GM18505 (cell line): ENCODE measurements at regions not wholly inside any gene's neighbourhood (a gene's known extent, or its start where the extent isn't known, plus 50 kb on each side); places are given as distances from the start of the nearest gene placed in this dataset.
A peak's percentile ranks its signal among the peaks of the same experiment; 100 is the strongest.

ENCODE experiments used
- ATAC-seq: cut with Tn5 transposase; IDR thresholded peaks from one replicate; pipeline ENCODE4 v1.9.1; 2021; ENCODE audit not compliant: unreplicated experiment
- POLR2A ChIP-seq: IDR thresholded peaks from 4 replicates; pipeline ENCODE4 v1.6.1; 2011; ENCODE audit warnings: borderline replicate concordance; ENCODE audit not compliant: insufficient read depth, insufficient read length; ENCODE audit errors: extremely low read depth

DNA sequence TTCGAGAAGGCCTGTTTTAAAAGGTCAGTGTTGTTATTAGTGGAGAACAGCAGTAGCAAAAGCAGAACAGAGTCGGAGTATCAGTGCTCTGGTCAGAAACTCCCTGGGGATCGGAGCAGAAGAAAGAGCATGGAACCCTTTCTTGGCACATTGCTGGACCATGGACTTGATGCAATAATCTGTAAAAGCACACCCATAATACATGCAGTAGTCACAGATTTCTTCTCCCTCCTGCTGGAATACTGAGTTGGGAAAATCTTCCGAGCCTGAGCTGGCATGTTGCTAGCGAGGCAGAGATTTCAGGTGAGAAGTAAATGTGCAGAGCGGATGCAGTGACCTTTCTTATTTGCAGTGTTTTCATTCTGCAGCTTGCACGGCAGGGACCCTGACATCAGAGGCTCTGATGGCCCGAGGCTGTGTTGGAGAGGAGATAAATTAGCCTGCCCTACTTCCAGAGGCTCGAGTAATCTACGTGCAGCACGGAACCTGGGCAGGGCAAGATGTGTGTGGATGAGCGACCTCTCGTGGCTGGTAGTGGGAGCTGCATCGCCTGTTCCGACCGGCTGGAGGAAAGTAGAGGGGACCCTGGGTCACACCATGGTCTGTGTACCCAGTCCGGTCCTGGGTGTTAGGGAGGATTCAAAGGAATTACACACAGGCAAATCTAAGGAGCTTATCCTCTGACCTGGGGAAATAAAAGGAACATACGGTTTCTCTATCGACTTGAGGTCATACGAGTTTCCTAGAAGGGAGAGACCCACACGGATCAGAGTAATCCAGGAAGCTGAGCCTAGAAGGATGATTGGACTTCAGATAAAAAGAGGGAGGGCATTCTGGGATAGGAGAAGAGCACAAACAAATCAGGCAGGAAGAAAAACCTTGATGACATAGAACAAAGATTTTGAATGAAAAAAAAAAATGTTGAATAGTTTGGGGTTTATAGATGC is 137.0 kb upstream of the STMND1 start:
- ATAC-seq = peak; percentile 81
- TF ChIP-seq POLR2A = no peak

DNA sequence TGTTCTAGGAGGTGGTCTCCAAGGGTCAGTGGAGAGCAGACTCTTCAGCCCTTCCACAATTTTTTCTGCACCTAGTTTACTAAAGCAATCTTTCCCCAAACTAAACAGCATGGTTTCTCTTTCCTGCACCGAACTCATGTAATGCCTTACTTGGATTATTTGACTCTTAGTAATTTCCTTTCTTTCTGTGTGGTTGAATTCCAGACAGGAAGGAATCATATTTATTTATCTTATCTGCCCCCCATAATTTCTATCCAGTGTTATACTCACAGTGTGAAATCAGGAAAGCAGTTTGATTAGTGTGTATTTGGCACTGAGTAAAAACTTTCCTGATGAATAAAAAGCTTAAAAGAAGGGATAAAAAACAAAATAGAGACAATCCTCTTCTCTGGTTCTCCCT is 140.3 kb upstream of the STMND1 start:
- no peak for ATAC-seq
- TF ChIP-seq POLR2A = no peak

DNA sequence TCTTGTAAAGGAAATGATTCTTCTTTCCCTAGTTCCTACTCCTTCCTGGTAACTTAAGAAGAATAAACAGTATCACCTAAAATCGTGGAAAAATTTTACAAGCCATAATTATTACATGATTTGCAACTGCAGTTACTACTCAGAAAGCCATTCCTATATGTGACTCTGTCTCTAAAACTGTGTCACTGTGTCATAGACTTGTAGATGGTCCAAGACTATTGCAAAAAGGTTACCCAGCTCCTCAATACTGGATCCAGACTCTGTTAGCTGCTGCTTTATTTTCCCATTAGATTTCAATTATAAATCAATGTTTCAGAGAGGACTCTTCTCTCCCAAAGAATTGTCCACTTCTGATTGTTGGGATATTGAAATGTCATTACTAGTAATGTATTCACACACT is 142.1 kb upstream of the STMND1 start:
- TF ChIP-seq POLR2A = no peak
- no peak for ATAC-seq

DNA sequence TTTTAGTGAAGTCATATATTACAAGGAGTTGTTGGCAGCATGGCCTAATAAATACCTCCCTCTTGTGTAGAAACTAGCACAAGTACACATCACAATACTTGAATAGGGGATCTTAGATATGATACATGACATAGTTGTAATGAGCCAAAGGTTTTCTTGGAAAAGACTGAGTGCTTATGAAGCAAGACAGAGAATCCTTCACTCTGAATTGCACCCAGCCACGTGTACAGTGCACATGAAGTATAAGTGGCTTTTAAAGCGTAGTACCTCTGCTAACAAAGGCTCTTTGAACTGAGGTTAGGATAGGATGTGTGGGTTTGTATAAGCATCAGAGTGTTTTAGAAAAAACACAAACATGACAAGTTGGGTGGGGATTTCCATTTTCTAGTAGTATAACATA is 145.5 kb upstream of the STMND1 start:
- TF ChIP-seq POLR2A = no peak
- no peak for ATAC-seq

DNA sequence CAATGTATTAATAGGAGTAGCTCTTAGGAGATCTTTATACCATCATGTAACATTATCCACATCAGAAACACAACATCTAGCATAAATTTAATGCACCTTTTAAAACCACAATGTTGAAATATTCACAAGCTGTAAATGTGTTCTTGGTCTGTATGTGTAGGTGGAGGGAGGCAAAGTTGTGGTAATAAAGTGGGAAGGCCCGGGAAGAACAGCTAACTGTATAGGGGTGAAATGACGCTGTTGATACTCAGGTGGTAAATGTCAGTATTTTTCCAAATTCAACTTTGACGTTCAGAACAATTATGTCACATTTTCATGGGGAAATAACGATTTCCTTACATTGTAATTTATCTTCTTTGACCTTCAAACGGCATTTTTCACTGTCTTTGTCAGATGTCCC is 146.0 kb upstream of the STMND1 start:
- ATAC-seq = no peak
- no peak for TF ChIP-seq POLR2A

DNA sequence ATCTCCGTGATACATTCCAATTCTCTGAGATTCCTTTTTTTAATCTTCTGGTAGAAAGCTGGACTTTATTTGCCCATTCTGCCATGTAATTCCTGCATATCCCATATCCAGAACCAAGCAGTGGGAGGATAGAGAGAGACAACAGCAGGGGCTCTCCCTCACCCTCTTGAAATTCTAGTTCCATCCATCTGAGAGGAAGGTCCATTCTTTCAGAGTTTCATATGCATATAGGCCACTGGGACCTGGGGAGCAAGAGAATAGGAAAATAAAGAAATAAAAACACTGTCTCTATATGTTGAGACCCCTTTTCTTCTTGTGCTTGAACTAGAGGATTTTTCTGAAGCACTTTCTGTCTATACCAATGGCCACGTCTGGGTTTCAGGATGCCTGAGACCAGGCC is 147.9 kb upstream of the STMND1 start:
- no peak for TF ChIP-seq POLR2A
- ATAC-seq = no peak

DNA sequence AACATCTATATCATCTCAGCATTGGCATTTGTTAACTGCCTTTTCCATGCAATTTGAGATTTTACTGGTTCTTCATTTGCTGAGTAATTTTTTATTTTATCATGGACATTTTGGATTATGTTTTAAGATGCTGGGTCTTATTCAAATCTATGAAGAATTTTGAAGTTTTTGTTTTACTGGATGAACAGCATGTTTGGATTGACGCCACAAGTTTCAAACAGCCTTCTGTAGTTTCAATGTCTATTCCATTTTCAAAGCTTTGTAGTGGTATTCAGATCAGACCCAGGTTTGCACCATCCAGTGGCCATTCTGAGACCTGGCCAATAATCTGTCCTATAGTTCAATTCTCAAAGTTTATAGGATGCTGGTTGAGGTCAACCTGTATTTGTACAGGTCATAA is 148.4 kb upstream of the STMND1 start:
- ATAC-seq = no peak
- no peak for TF ChIP-seq POLR2A

DNA sequence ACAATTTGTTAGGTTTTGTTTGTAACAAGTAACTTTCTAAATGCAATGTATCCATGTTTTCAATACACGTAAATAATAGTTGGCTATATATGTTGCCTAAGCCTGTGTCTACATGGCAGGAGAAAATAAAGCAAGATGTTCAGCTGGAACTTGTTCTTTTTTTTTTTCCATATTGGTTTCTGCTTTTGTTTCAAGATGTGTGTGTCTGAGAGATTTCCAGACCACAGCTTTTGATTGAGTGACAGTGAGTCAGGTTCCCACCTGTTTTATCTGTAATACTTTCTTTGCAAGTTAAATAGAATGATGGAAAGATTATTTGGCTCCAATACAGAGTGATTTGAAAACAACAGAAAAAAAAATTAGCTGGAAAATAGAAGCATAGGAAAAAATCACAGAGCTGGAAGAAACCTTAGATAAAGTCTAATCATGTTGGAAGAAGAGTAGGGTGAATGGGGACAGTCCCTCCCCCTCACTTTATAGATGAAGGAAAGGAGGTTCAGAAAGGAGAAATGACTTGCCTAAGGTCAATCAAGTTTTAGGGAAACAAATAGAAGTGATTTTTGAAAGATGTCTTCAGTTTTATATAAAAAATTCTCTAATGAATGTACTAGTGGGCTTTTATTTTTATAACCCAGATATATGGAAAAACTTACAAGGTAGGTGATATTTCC is 150.9 kb upstream of the STMND1 start:
- TF ChIP-seq POLR2A = no peak
- ATAC-seq = no peak

DNA sequence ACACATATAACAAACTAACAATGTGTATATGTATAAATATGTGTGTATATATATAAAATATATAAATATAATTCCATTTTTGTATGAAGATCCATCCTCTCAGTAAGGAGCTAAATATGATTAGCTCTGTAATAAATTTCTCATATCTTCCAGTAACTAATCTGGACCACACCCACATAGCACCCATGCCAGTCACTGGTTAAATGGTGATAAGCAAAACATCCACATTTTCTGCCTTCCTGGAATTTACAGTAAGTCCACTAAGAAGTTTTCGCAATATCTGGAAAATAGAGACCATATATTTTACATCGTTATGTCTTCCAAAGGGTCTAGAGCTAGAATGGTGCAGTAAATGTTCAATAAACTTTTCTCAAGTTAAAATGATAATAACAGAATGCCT is 151.5 kb upstream of the STMND1 start:
- TF ChIP-seq POLR2A = no peak
- ATAC-seq = no peak

DNA sequence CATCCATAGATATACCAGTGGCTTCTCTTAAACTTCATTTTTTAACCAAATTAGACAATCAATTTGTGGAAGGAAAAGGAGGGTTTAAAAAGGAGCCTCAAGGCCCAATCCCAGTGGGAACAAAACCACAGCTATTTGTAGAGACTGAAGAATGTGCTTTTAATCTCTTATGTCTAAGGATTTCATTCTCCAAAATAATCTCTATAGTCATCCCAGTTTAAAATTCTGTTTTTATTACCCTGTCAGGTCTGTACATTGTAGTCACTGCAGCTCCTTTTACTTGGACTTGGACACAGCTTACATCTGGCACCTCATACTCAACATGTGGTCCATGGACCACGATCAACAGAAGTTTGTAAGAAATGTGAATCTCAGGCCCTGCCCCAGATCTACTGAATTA is 152.1 kb upstream of the STMND1 start:
- ATAC-seq = no peak
- no peak for TF ChIP-seq POLR2A

DNA sequence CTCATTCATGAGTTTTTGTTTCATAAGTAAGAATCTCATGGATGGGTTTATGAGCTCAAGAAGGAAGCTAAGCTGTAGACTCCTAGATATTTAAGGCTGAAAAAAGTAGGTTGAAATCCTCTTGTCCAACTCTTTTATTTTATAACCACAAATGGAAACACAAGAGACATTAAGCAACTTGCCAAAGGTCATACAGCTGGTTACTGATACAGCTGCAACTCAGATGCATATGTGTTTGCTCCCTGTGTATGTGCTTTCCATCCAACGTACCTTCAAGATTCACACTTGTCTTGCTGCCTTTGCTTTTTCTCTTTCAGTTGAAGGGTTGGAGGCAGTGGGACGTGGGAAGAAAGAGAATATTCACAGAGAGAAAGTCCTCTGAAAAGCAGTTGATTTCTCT is 153.5 kb upstream of the STMND1 start:
- no peak for ATAC-seq
- TF ChIP-seq POLR2A = no peak

DNA sequence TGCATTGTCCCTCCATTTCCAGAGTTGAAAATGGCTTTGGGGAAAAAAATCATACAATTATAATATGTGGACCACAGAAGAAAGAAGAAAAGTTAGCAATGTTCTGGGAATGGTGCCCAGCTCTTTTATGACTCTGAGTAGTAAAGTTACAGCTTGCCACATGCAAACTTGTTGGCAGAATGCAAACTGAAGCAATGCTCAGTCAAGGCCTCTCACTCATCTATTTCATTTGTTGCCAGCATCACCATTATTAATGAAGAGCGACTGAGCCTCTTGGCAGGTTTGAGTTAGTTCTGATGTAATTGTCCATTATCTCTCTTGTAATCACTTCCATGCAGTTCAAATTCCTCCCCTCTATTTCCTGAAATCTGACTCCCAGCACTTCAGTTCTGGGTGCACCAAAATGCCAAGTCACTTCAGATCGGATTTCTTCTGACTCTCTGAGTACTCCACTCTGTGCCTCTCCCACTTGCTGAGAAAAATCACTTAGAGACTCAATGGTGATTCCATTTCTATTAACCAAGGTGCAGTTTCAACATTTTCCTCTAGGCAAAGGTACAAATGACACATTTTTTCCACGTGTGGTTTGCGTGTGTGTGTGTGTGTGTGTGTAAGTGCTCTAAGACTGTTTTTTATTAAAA is 154.4 kb upstream of the STMND1 start:
- no peak for TF ChIP-seq POLR2A
- ATAC-seq = no peak

DNA sequence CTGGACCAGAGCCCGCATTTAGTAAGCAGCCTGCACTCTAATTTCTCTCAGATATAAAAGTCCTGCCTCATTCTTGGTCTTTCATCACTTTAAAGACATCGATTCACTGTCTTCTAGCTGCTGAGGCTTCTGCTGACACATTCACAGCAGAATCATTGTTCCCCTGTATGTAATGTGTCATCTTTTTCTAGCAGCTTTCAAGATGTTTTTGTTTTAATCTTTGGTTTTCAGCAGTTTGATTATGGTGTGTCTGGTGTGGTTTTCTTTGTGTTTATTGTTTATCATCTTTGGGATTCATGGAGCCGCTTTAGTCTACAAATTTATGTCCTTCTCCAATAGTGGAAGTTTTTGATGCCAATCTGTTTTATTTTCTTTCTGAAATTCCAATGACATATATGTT is 157.3 kb upstream of the STMND1 start:
- TF ChIP-seq POLR2A = no peak

DNA sequence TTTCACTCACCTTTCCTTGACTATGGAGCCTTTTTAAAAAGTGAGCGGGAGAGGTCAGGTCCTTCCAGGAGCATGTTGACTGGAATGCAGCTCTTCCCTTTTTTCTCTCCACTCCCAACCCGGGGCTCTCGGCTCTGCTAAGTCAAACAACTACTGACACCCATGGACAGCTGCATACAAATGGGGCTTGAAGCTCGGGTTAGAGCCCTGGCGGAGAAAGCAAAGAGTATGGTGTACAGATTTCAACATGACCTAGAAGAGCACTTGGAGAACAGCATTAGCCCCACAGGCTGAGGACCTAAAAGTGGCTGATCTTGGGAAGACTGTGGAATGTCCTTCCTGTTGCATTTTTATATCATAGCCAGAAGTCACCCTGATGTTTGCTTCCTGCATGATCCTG is 162.0 kb upstream of the STMND1 start:
- ATAC-seq = no peak
- no peak for TF ChIP-seq POLR2A

More for the DNA sequence above, 157.3 kb upstream of the STMND1 start:
- no peak for ATAC-seq
